CD4-positive, alpha-beta T cell (primary cell): ENCODE measurements at regions not wholly inside any gene's neighbourhood (a gene's known extent, or its start where the extent isn't known, plus 50 kb on each side); places are given as distances from the start of the nearest gene placed in this dataset.
"Not testable (repeated sequence)": the region's sequence is repeated elsewhere in the genome, so short reads cannot be mapped to it uniquely, and the experiment has no call there.

Source experiments
- ATAC-seq: fragments of 200-7000 bp; cut with Tn5 transposase; one replicate; pipeline ENCODE4 v1.10.0; 2022; ENCODE audit warnings: mild to moderate bottlenecking; ENCODE audit not compliant: poor library complexity
- CTCF ChIA-PET: fragments of 350-600 bp; sonication (Branson Sonifier 250); formaldehyde crosslinking; loops from one replicate; lab custom pipeline; 2021; ENCODE audit warnings: antibody characterized with exemption, inconsistent platforms; lab: Charles Lee
- POLR2A ChIA-PET: fragments of 350-600 bp; sonication (Branson Sonifier 250); formaldehyde crosslinking; loops from one replicate; lab custom pipeline; 2021; ENCODE audit warnings: antibody characterized with exemption, inconsistent platforms; lab: Charles Lee
- DNase-seq, 14 experiments: peaks; one replicate each; pipeline ENCODE4 v3.0.0-alpha.2; 2013 to 2020; ENCODE audit warnings: mixed read lengths in 2 of 14
- H3K27ac ChIP-seq, 2 donors: one replicate each; pipeline versions ENCODE4 v1.5.1 to v1.7.0; 2013; ENCODE audit warnings: low read length in 2 of 2, low read depth in 1 of 2, mild to moderate bottlenecking in 1 of 2
- H3K27me3 ChIP-seq, 2 experiments: 1 replicate in 1 of 2; 2 replicates in 1 of 2; pipeline versions ENCODE4 v1.6.1 to v1.7.0; 2013; ENCODE audit warnings: low read length in 2 of 2, control low read depth in 1 of 2, mild to moderate bottlenecking in 1 of 2, moderate library complexity in 1 of 2; ENCODE audit not compliant: insufficient read depth in 2 of 2, control insufficient read depth in 1 of 2
- H3K36me3 ChIP-seq: one replicate; pipeline ENCODE4 v1.6.1; 2013; ENCODE audit warnings: low read length, control low read depth; ENCODE audit not compliant: insufficient read depth
- H3K4me1 ChIP-seq: one replicate; pipeline ENCODE4 v1.6.1; 2013; ENCODE audit warnings: low read length, control low read depth; ENCODE audit not compliant: insufficient read depth
- H3K4me3 ChIP-seq: one replicate; pipeline ENCODE4 v1.5.1; 2013; ENCODE audit warnings: mild to moderate bottlenecking, low read length, moderate library complexity
- H3K9me3 ChIP-seq, 2 experiments: 1 replicate in 1 of 2; 2 replicates in 1 of 2; pipeline versions ENCODE4 v1.6.1 to v1.7.0; 2013; ENCODE audit warnings: low read length in 2 of 2, mild to moderate bottlenecking in 2 of 2, control low read depth in 1 of 2, moderate library complexity in 1 of 2; ENCODE audit not compliant: control insufficient read depth in 1 of 2, insufficient read depth in 1 of 2
- H3K27ac Mint-ChIP-seq: one replicate; pipeline ENCODE4 v1.8.0; 2020; ENCODE audit warnings: mixed read lengths
- H3K27me3 Mint-ChIP-seq: one replicate; pipeline ENCODE4 v1.8.0; 2021; ENCODE audit warnings: mixed read lengths
- H3K36me3 Mint-ChIP-seq: one replicate; pipeline ENCODE4 v1.8.0; 2021; ENCODE audit warnings: low read depth, mixed read lengths
- H3K4me1 Mint-ChIP-seq: one replicate; pipeline ENCODE4 v1.8.0; 2021; ENCODE audit warnings: low read depth, mixed read lengths
- H3K4me3 Mint-ChIP-seq: one replicate; pipeline ENCODE4 v1.8.0; 2020; ENCODE audit warnings: mild to moderate bottlenecking, mixed read lengths
- H3K9me3 Mint-ChIP-seq: one replicate; pipeline ENCODE4 v1.8.0; 2020; ENCODE audit warnings: mixed read lengths
- CTCF ChIP-seq: fragments of 200-600 bp; IDR thresholded peaks from one replicate; pipeline ENCODE4 v1.8.0; 2022; ENCODE audit warnings: antibody characterized with exemption, mild to moderate bottlenecking
- intact Hi-C, 2 experiments: fragments of 100-400 bp; cut with DNase I in 1 of 2; cut with micrococcal nuclease in 1 of 2; formaldehyde crosslinking; loops; one replicate each; pipeline versions ENCODE4 v1.15.1 to v1.9.0; 2023 to 2025; cut with DNase I, micrococcal nuclease

- CTCF ChIA-PET, result no interaction called here
- POLR2A ChIA-PET, result no interaction called here
- TF ChIP-seq CTCF, result no peak
- H3K36me3 ChIP-seq, result no peaks in the 10 kb centered on the region
- Mint-ChIP-seq H3K36me3 (no peaks in the 10 kb centered on the region), H3K27ac (no peak overlapping the region), H3K4me3 (no peak overlapping the region), H3K4me1 (no peaks in the 10 kb centered on the region), H3K9me3 (peaks cover 5% of the 10 kb centered on the region), H3K27me3 (no peaks in the 10 kb centered on the region)
- no peak overlapping the region for H3K4me3 ChIP-seq
- H3K27me3 ChIP-seq, result no peaks in the 10 kb centered on the region
- ATAC-seq, result no peak
- H3K9me3 ChIP-seq, result peaks cover 2 to 4% of the 10 kb centered on the region in 2 experiments
- no peak for DNase-seq
- H3K27ac ChIP-seq, result no peak overlapping the region
- no peaks in the 10 kb centered on the region for H3K4me1 ChIP-seq
- intact Hi-C loops, result no loop called here
Observed at GRCh38 chr3:82561784-82562183, 800.3 kb upstream of the GBE1 start.

- CTCF ChIA-PET, result no interaction called here
- H3K4me1 Mint-ChIP-seq, result no peaks in the 10 kb centered on the region
- intact Hi-C loops, result no loop called here
- H3K27me3 Mint-ChIP-seq, result no peaks in the 10 kb centered on the region
- H3K9me3 Mint-ChIP-seq, result peaks cover 5% of the 10 kb centered on the region
- Histone ChIP-seq H3K36me3 (no peaks in the 10 kb centered on the region), H3K4me1 (no peaks in the 10 kb centered on the region), H3K27me3 (no peaks in the 10 kb centered on the region), H3K9me3 (no peaks in the 10 kb centered on the region), H3K27ac (no peak overlapping the region), H3K4me3 (no peak overlapping the region)
- H3K27ac Mint-ChIP-seq, result no peak overlapping the region
- TF ChIP-seq CTCF, result no peak
- ATAC-seq (no peak), DNase-seq (no peak)
- POLR2A ChIA-PET, result no interaction called here
- no peak overlapping the region for H3K4me3 Mint-ChIP-seq
- H3K36me3 Mint-ChIP-seq, result no peaks in the 10 kb centered on the region
Observed at GRCh38 chr3:82558081-82558480, 796.6 kb upstream of the GBE1 start.

GRCh38 chr3:82556113-82556512 lies 794.7 kb upstream of the GBE1 start:
- H3K27ac ChIP-seq, result no peak overlapping the region
- TF ChIP-seq CTCF, result no peak
- DNase-seq, result no peak
- no peaks in the 10 kb centered on the region for H3K36me3 Mint-ChIP-seq
- CTCF ChIA-PET, result no interaction called here
- H3K4me1 ChIP-seq, result no peaks in the 10 kb centered on the region
- H3K4me3 ChIP-seq, result no peak overlapping the region
- no peak for ATAC-seq
- H3K36me3 ChIP-seq, result no peaks in the 10 kb centered on the region
- H3K27ac Mint-ChIP-seq, result no peak overlapping the region
- H3K27me3 ChIP-seq, result no peaks in the 10 kb centered on the region
- intact Hi-C loops, result no loop called here
- H3K4me1 Mint-ChIP-seq, result no peaks in the 10 kb centered on the region
- H3K4me3 Mint-ChIP-seq, result no peak overlapping the region
- H3K9me3 ChIP-seq, result no peaks in the 10 kb centered on the region
- peaks cover 4% of the 10 kb centered on the region for H3K9me3 Mint-ChIP-seq
- no peaks in the 10 kb centered on the region for H3K27me3 Mint-ChIP-seq
- POLR2A ChIA-PET, result no interaction called here

GRCh38 chr3:82542556-82542955 lies 781.1 kb upstream of the GBE1 start:
- DNase-seq, H3K4me1 ChIP-seq, POLR2A ChIA-PET, H3K9me3 Mint-ChIP-seq, intact Hi-C loops, H3K27ac Mint-ChIP-seq, H3K4me3 ChIP-seq, H3K36me3 Mint-ChIP-seq, ATAC-seq, CTCF ChIA-PET, H3K9me3 ChIP-seq, H3K4me3 Mint-ChIP-seq, H3K36me3 ChIP-seq, H3K27ac ChIP-seq, H3K4me1 Mint-ChIP-seq, H3K27me3 Mint-ChIP-seq, H3K27me3 ChIP-seq: not testable (repeated sequence)
